SK-N-SH (cell line): ENCODE measurements at regions not wholly inside any gene's neighbourhood (a gene's known extent, or its start where the extent isn't known, plus 50 kb on each side); places are given as distances from the start of the nearest gene placed in this dataset.
"Not testable (repeated sequence)": the region's sequence is repeated elsewhere in the genome, so short reads cannot be mapped to it uniquely, and the experiment has no call there.

Experiments
- CTCF ChIA-PET: fragments of 300-600, 350-600 bp; formaldehyde crosslinking; extraction: SDS; loops from one replicate; lab custom pipeline; 2021; lab: Yijun Ruan, JAX
- POLR2A ChIA-PET: fragments of 350-600 bp; sonication (Branson Sonifier 250); formaldehyde crosslinking; extraction: SDS; loops from one replicate; lab custom pipeline; 2020; ENCODE audit warnings: antibody characterized with exemption, inconsistent platforms; lab: Yijun Ruan, JAX
- DNase-seq: peaks from one replicate; pipeline ENCODE4 v3.0.0; 2012
- H2AFZ ChIP-seq: fragments of 200-600 bp; sonication (generic); 2 replicates; pipeline ENCODE4 v1.8.1; 2016; ENCODE audit warnings: antibody characterized with exemption, mild to moderate bottlenecking, low read depth
- H3F3A ChIP-seq: fragments of 200-600 bp; sonication (generic); replicated peaks from 2 replicates; pipeline ENCODE3; 2016; ENCODE audit warnings: antibody characterized with exemption, mild to moderate bottlenecking; ENCODE audit not compliant: insufficient read depth
- H3K27ac ChIP-seq, 2 experiments: fragments of 200-500 bp in 1 of 2; fragments of 200-600 bp in 1 of 2; sonication (Bioruptor generic) in 1 of 2; sonication (generic), shearing (Covaris generic) in 1 of 2; 2 replicates each; pipeline versions ENCODE4 v1.5.1 to v1.6.1; 2014 to 2016; ENCODE audit warnings: low read depth in 2 of 2, inconsistent platforms in 1 of 2, low read length in 1 of 2, mild to moderate bottlenecking in 1 of 2, mixed read lengths in 1 of 2
- H3K27me3 ChIP-seq: fragments of 200-600 bp; sonication (generic), shearing (Covaris generic); 2 replicates; pipeline ENCODE4 v1.6.1; 2016; ENCODE audit warnings: mixed run types; ENCODE audit not compliant: insufficient read depth
- H3K36me3 ChIP-seq, 2 experiments: fragments of 200-500 bp in 1 of 2; fragments of 200-600 bp in 1 of 2; sonication (Bioruptor generic) in 1 of 2; sonication (generic) in 1 of 2; replicated peaks in 1 of 2; 2 replicates each; pipeline versions ENCODE3 to v1.5.1; 2014 to 2016; ENCODE audit warnings: low read length in 1 of 2, mild to moderate bottlenecking in 1 of 2; ENCODE audit not compliant: insufficient read depth in 2 of 2, control insufficient read depth in 1 of 2
- H3K4me1 ChIP-seq, 2 experiments: fragments of 200-500 bp in 1 of 2; fragments of 200-600 bp in 1 of 2; sonication (Bioruptor generic) in 1 of 2; sonication (generic), shearing (Covaris generic) in 1 of 2; 2 replicates each; pipeline versions ENCODE4 v1.5.1 to v1.6.1; 2014 to 2016; ENCODE audit warnings: low read depth in 1 of 2, low read length in 1 of 2, mixed run types in 1 of 2; ENCODE audit not compliant: insufficient read depth in 2 of 2, control insufficient read depth in 1 of 2
- H3K4me2 ChIP-seq: fragments of 200-600 bp; sonication (generic), shearing (Covaris generic); 2 replicates; pipeline ENCODE4 v1.6.1; 2017; ENCODE audit warnings: mixed run types
- H3K4me3 ChIP-seq, 2 experiments: fragments of 200-500 bp in 1 of 2; fragments of 200-600 bp in 1 of 2; sonication (Bioruptor generic) in 1 of 2; sonication (generic), shearing (Covaris generic) in 1 of 2; 2 replicates each; pipeline versions ENCODE4 v1.5.1 to v1.8.1; 2014 to 2016; ENCODE audit warnings: low read depth in 2 of 2, inconsistent platforms in 1 of 2, low read length in 1 of 2, mild to moderate bottlenecking in 1 of 2, mixed read lengths in 1 of 2, moderate library complexity in 1 of 2
- H3K79me2 ChIP-seq: fragments of 200-600 bp; sonication (generic); 2 replicates; pipeline ENCODE4 v1.8.1; 2017; ENCODE audit warnings: mild to moderate bottlenecking; ENCODE audit not compliant: insufficient read depth
- H3K9ac ChIP-seq: fragments of 200-600 bp; sonication (generic); 2 replicates; pipeline ENCODE4 v1.6.1; 2017; ENCODE audit warnings: mixed run types
- H3K9me2 ChIP-seq: fragments of 200-600 bp; sonication (generic); 2 replicates; pipeline ENCODE4 v1.6.1; 2017; ENCODE audit warnings: mixed run types
- H3K9me3 ChIP-seq: fragments of 200-600 bp; sonication (generic); 2 replicates; pipeline ENCODE4 v1.6.1; 2017; ENCODE audit warnings: mixed run types, mild to moderate bottlenecking, moderate library complexity
- H4K20me1 ChIP-seq: fragments of 200-600 bp; sonication (generic); 2 replicates; pipeline ENCODE4 v1.6.1; 2017; ENCODE audit warnings: mild to moderate bottlenecking, mixed run types; ENCODE audit not compliant: insufficient read depth
- ELF1 ChIP-seq: IDR thresholded peaks from 2 replicates; pipeline ENCODE4 v1.4.0; 2012
- JUND ChIP-seq: IDR thresholded peaks from 2 replicates; pipeline ENCODE4 v1.4.0; 2012
- MAX ChIP-seq: IDR thresholded peaks from 2 replicates; pipeline ENCODE4 v1.4.0; 2012; ENCODE audit warnings: low read depth
- MEF2A ChIP-seq: IDR thresholded peaks from 2 replicates; pipeline ENCODE4 v1.4.0; 2012; ENCODE audit warnings: low read depth, borderline replicate concordance
- MXI1 ChIP-seq: IDR thresholded peaks from 2 replicates; pipeline ENCODE4 v1.6.1; 2012; ENCODE audit warnings: mild to moderate bottlenecking, low read depth, low read length, improper control_type of control experiment
- PBX3 ChIP-seq: IDR thresholded peaks from 2 replicates; pipeline ENCODE4; 2012
- RCOR1 ChIP-seq: fragments of 150-350 bp; IDR thresholded peaks from 2 replicates; pipeline ENCODE4 v1.6.1; 2017; ENCODE audit warnings: antibody characterized with exemption, low read length
- RFX5 ChIP-seq: IDR thresholded peaks from 2 replicates; pipeline ENCODE4 v1.6.1; 2012; ENCODE audit warnings: mild to moderate bottlenecking, improper control_type of control experiment, low read length
- TAF1 ChIP-seq: IDR thresholded peaks from 2 replicates; pipeline ENCODE4 v1.6.1; 2012; ENCODE audit warnings: low read depth, mild to moderate bottlenecking, low read length, moderate library complexity, borderline replicate concordance
- TEAD4 ChIP-seq: IDR thresholded peaks from 2 replicates; pipeline ENCODE4 v1.4.0; 2012; ENCODE audit warnings: mild to moderate bottlenecking, borderline replicate concordance; ENCODE audit not compliant: insufficient read depth
- USF2 ChIP-seq: fragments of 150-350 bp; IDR thresholded peaks from 2 replicates; pipeline ENCODE4 v1.6.1; 2017; ENCODE audit warnings: antibody characterized with exemption, low read length, low read depth, borderline replicate concordance
- WGBS: methylation state at CpG from one replicate; pipeline ENCODE4 v1.1.6; 2017; ENCODE audit warnings: low lambda C conversion rate; 5-methylcytosine and 5-hydroxymethylcytosine counted together

- Histone ChIP-seq H3K4me3 (no peak overlapping the region), H3K36me3 (no peaks in the 10 kb centered on the region), H3K4me1 (no peaks in the 10 kb centered on the region), H3K79me2 (no peaks in the 10 kb centered on the region), H3K4me2 (no peak overlapping the region), H3K9ac (no peak overlapping the region), H3K9me3 (no peaks in the 10 kb centered on the region), H2AFZ (no peak overlapping the region), H3K27me3 (no peaks in the 10 kb centered on the region), H3K27ac (no peak overlapping the region), H3F3A (no peaks in the 10 kb centered on the region), H3K9me2 (no peaks in the 10 kb centered on the region), H4K20me1 (no peaks in the 10 kb centered on the region)
- ChIA-PET CTCF (no interaction called here), POLR2A (no interaction called here)
- no peak for DNase-seq
- TF ChIP-seq JUND (no peak), PBX3 (no peak), MXI1 (no peak), MAX (no peak), ELF1 (no peak)
- 2% methylated on average over 2 of the region's 2 CpGs for WGBS
Observed at GRCh38 chr3:89742546-89742945, 635.1 kb downstream of the EPHA3 start.

GRCh38 chr3:89747541-89748278 is 640.3 kb downstream of the EPHA3 start:
- Histone ChIP-seq H2AFZ (peak overlapping the region; percentile 68; the same call in 1 of the 2 replicates), H3K4me3 (peak overlapping the region; percentile 33 to 59; a peak in 3 of 4 replicates), H3K4me2 (peak overlapping the region; percentile 69)
- H3K36me3 ChIP-seq, H3K9me2 ChIP-seq, H3K4me1 ChIP-seq, H3K27ac ChIP-seq, H3K27me3 ChIP-seq, DNase-seq, H3K9me3 ChIP-seq, H3K79me2 ChIP-seq, H3F3A ChIP-seq, H3K9ac ChIP-seq, H4K20me1 ChIP-seq, POLR2A ChIA-PET, CTCF ChIA-PET: not testable (repeated sequence)
- WGBS: 6% methylated on average over 13 of the region's 24 CpGs

- DNase-seq: no peak
- POLR2A ChIA-PET: no interaction called here
- Histone ChIP-seq H3K79me2 (no peaks in the 10 kb centered on the region), H4K20me1 (no peaks in the 10 kb centered on the region), H3K27me3 (no peaks in the 10 kb centered on the region), H3K4me1 (no peaks in the 10 kb centered on the region), H3K4me3 (no peak overlapping the region), H3K4me2 (no peak overlapping the region), H3K36me3 (no peaks in the 10 kb centered on the region), H3F3A (no peaks in the 10 kb centered on the region), H3K9me3 (no peaks in the 10 kb centered on the region), H3K9ac (no peak overlapping the region), H2AFZ (no peak overlapping the region), H3K9me2 (no peaks in the 10 kb centered on the region), H3K27ac (no peak overlapping the region)
- CTCF ChIA-PET: no interaction called here
- TF ChIP-seq MEF2A: no peak
- no peak for TF ChIP-seq ELF1
- no peak for TF ChIP-seq JUND
- TF ChIP-seq TEAD4: no peak
- no peak for TF ChIP-seq RCOR1
- no peak for TF ChIP-seq RFX5
- TF ChIP-seq USF2: no peak
- TF ChIP-seq TAF1: no peak
- WGBS: 0% methylated on average over 1 of the region's 1 CpG
Observed at GRCh38 chr3:89762405-89762804, 655.0 kb downstream of the EPHA3 start.
